Fibroblast of lung (primary cell): ENCODE measurements at regions not wholly inside any gene's neighbourhood (a gene's known extent, or its start where the extent isn't known, plus 50 kb on each side); places are given as distances from the start of the nearest gene placed in this dataset.

Experiments
- DNase-seq, 2 donors: peaks; one replicate each; pipeline versions ENCODE4 v3.0.0 to v3.0.0-alpha.2; 2010; ENCODE audit warnings: low read depth in 2 of 2
- H2AFZ ChIP-seq: 2 replicates; pipeline ENCODE4 v1.5.1; 2012; ENCODE audit warnings: low read length, control low read depth, inconsistent platforms
- H3K27ac ChIP-seq: 2 replicates; pipeline ENCODE4 v1.5.1; 2011; ENCODE audit warnings: low read length, control low read depth; ENCODE audit not compliant: insufficient read depth
- H3K27me3 ChIP-seq: 2 replicates; pipeline ENCODE4 v1.5.1; 2011; ENCODE audit warnings: mild to moderate bottlenecking, low read length; ENCODE audit not compliant: control insufficient read depth, insufficient read depth
- H3K36me3 ChIP-seq: 2 replicates; pipeline ENCODE4 v1.5.1; 2011; ENCODE audit warnings: low read length; ENCODE audit not compliant: control insufficient read depth, insufficient read depth
- H3K4me1 ChIP-seq: 2 replicates; pipeline ENCODE4 v1.5.1; 2011; ENCODE audit warnings: low read length; ENCODE audit not compliant: control insufficient read depth, insufficient read depth; ENCODE audit errors: extremely low read depth
- H3K4me2 ChIP-seq: 2 replicates; pipeline ENCODE4 v1.5.1; 2011; ENCODE audit warnings: low read length, control low read depth; ENCODE audit not compliant: insufficient read depth; ENCODE audit errors: extremely low read depth
- H3K4me3 ChIP-seq, 4 experiments: fragments of 200-600 bp in 1 of 4; sonication (generic) in 1 of 4; replicated peaks in 1 of 4; 2 replicates each; pipeline ENCODE4 v1.5.1; 2011 to 2016; ENCODE audit warnings: low read length in 4 of 4, low read depth in 3 of 4, mild to moderate bottlenecking in 3 of 4, control low read depth in 2 of 4, inconsistent platforms in 1 of 4, mixed read lengths in 1 of 4; ENCODE audit not compliant: insufficient read depth in 1 of 4; ENCODE audit errors: control extremely low read depth in 1 of 4
- H3K79me2 ChIP-seq: 2 replicates; pipeline ENCODE4 v1.5.1; 2012; ENCODE audit warnings: mild to moderate bottlenecking, low read length, inconsistent platforms; ENCODE audit not compliant: control insufficient read depth, insufficient read depth
- H3K9ac ChIP-seq: 2 replicates; pipeline ENCODE4 v1.5.1; 2011; ENCODE audit warnings: mild to moderate bottlenecking, low read length, control low read depth; ENCODE audit not compliant: insufficient read depth
- H3K9me3 ChIP-seq: 2 replicates; pipeline ENCODE4 v1.5.1; 2012; ENCODE audit warnings: low read depth, low read length; ENCODE audit not compliant: control insufficient read depth, insufficient read depth
- H4K20me1 ChIP-seq: 2 replicates; pipeline ENCODE4 v1.5.1; 2011; ENCODE audit warnings: low read length; ENCODE audit not compliant: control insufficient read depth, insufficient read depth; ENCODE audit errors: extremely low read depth
- CTCF ChIP-seq, 2 donors: IDR thresholded peaks in 1 of 2; conservative IDR thresholded peaks in 1 of 2; 1 replicate in 1 of 2; 2 replicates in 1 of 2; pipeline ENCODE4 v1.5.1; 2011 to 2012; ENCODE audit warnings: low read length in 2 of 2, control low read depth in 1 of 2, inconsistent platforms in 1 of 2, low read depth in 1 of 2, mild to moderate bottlenecking in 1 of 2
- EZH2 ChIP-seq: IDR thresholded peaks from 2 replicates; pipeline ENCODE4 v1.5.1; 2012; ENCODE audit warnings: low read length, control low read depth, mild to moderate bottlenecking; ENCODE audit errors: missing control alignments

GRCh38 chr10:123385508-123386080, 231.4 kb downstream of the BUB3 start:
- H2AFZ ChIP-seq, result no peak overlapping the region
- DNase-seq, result no peak
- H4K20me1 ChIP-seq, result no peaks in the 10 kb centered on the region
- no peak overlapping the region for H3K4me3 ChIP-seq
- no peaks in the 10 kb centered on the region for H3K79me2 ChIP-seq
- no peak overlapping the region for H3K4me2 ChIP-seq
- H3K9me3 ChIP-seq, result no peaks in the 10 kb centered on the region
- no peaks in the 10 kb centered on the region for H3K4me1 ChIP-seq
- no peak for TF ChIP-seq EZH2
- no peak for TF ChIP-seq CTCF (conservative IDR thresholded peaks at IDR 0.05 in 1 of 2, IDR thresholded peaks at IDR 0.05 in 1 of 2; ENCODE audit: low read depth in 1 of 2, low read length in 2 of 2)
- H3K27ac ChIP-seq, result no peak overlapping the region
- H3K27me3 ChIP-seq, result no peaks in the 10 kb centered on the region
- no peaks in the 10 kb centered on the region for H3K36me3 ChIP-seq
- no peak overlapping the region for H3K9ac ChIP-seq

- Histone ChIP-seq H3K36me3 (no peaks in the 10 kb centered on the region), H2AFZ (no peak overlapping the region), H4K20me1 (no peaks in the 10 kb centered on the region), H3K4me2 (no peak overlapping the region), H3K27ac (no peak overlapping the region), H3K4me3 (no peak overlapping the region), H3K9me3 (no peaks in the 10 kb centered on the region), H3K27me3 (no peaks in the 10 kb centered on the region), H3K4me1 (no peaks in the 10 kb centered on the region), H3K9ac (no peak overlapping the region), H3K79me2 (no peaks in the 10 kb centered on the region)
- DNase-seq, result no peak
- TF ChIP-seq EZH2 (no peak), CTCF (conservative IDR thresholded peaks at IDR 0.05 in 1 of 2, IDR thresholded peaks at IDR 0.05 in 1 of 2; ENCODE audit: low read depth in 1 of 2, low read length in 2 of 2) (no peak)
Measured at GRCh38 chr10:123389520-123389919, 235.3 kb downstream of the BUB3 start.

- no peaks in the 10 kb centered on the region for H4K20me1 ChIP-seq
- no peaks in the 10 kb centered on the region for H3K4me1 ChIP-seq
- no peak overlapping the region for H3K4me3 ChIP-seq
- H3K27me3 ChIP-seq, result no peaks in the 10 kb centered on the region
- DNase-seq, result no peak
- no peak overlapping the region for H3K4me2 ChIP-seq
- TF ChIP-seq EZH2, result no peak
- no peak for TF ChIP-seq CTCF (conservative IDR thresholded peaks at IDR 0.05 in 1 of 2, IDR thresholded peaks at IDR 0.05 in 1 of 2; ENCODE audit: low read depth in 1 of 2, low read length in 2 of 2)
- H2AFZ ChIP-seq, result no peak overlapping the region
- H3K9me3 ChIP-seq, result no peaks in the 10 kb centered on the region
- no peak overlapping the region for H3K27ac ChIP-seq
- no peak overlapping the region for H3K9ac ChIP-seq
- no peaks in the 10 kb centered on the region for H3K36me3 ChIP-seq
- H3K79me2 ChIP-seq, result no peaks in the 10 kb centered on the region
Measured at GRCh38 chr10:123390332-123390731, 236.1 kb downstream of the BUB3 start.
